ENCODE measurements at regions not wholly inside any gene's neighbourhood (a gene's known extent, or its start where the extent isn't known, plus 50 kb on each side); places are given as distances from the start of the nearest gene placed in this dataset.

- no peak overlapping the region for H3K4me3 Mint-ChIP-seq
- no peaks in the 10 kb centered on the region for H3K36me3 Mint-ChIP-seq
- Histone ChIP-seq H3K4me3 (replicated peaks in 1 of 3; ENCODE audit: low read depth in 2 of 3, low read length in 3 of 3) (no peak overlapping the region), H3K9ac (ENCODE audit: insufficient read depth, low read length, poor library complexity, severe bottlenecking) (no peak overlapping the region), H3K27me3 (ENCODE audit: control insufficient read depth in 2 of 2, insufficient read depth in 2 of 2, low read length in 2 of 2) (no peaks in the 10 kb centered on the region), H3K9me3 (replicated peaks in 1 of 2; ENCODE audit: control insufficient read depth in 1 of 2, insufficient read depth in 1 of 2, low read length in 2 of 2) (no peaks in the 10 kb centered on the region), H2AFZ (ENCODE audit: insufficient read depth, low read depth, low read length, poor library complexity, severe bottlenecking) (no peak overlapping the region), H3K36me3 (replicated peaks in 1 of 2; ENCODE audit: control insufficient read depth in 1 of 2, insufficient read depth in 2 of 2, low read length in 2 of 2) (no peaks in the 10 kb centered on the region), H3K4me1 (ENCODE audit: control insufficient read depth in 1 of 2, insufficient read depth in 2 of 2, low read length in 2 of 2) (no peaks in the 10 kb centered on the region), H3K27ac (ENCODE audit: low read depth in 1 of 2, low read length in 2 of 2) (no peak overlapping the region), H3K4me2 (replicated peaks; ENCODE audit: extremely low read depth, low read length, poor library complexity, severe bottlenecking) (no peak overlapping the region), H4K20me1 (ENCODE audit: insufficient read depth, low read length) (no peaks in the 10 kb centered on the region), H3K79me2 (ENCODE audit: insufficient read depth, low read length) (no peaks in the 10 kb centered on the region)
- no peak for DNase-seq
- WGBS (ENCODE audit: insufficient coverage): 92% methylated on average over 4 of the region's 7 CpGs
- H3K4me1 Mint-ChIP-seq: no peaks in the 10 kb centered on the region
- intact Hi-C loops (cut with micrococcal nuclease): no loop called here
- H3K27ac Mint-ChIP-seq: no peak overlapping the region
- no peak for TF ChIP-seq CTCF (IDR thresholded peaks at IDR 0.05)
- H3K9me3 Mint-ChIP-seq: peaks cover 0 to 3% (median 0%) of the 10 kb centered on the region in 7 donors
- H3K27me3 Mint-ChIP-seq (ENCODE audit: low read depth in 3 of 3): peaks cover 0 to 1% (median 0%) of the 10 kb centered on the region in 3 donors
These were observed 485.3 kb downstream of the CBLN2 start for GRCh38 chr18:72058851-72059250.

- Histone ChIP-seq H3K4me2 (replicated peaks; ENCODE audit: extremely low read depth, low read length, poor library complexity, severe bottlenecking) (no peak overlapping the region), H3K36me3 (replicated peaks in 1 of 2; ENCODE audit: control insufficient read depth in 1 of 2, insufficient read depth in 2 of 2, low read length in 2 of 2) (no peaks in the 10 kb centered on the region), H3K79me2 (ENCODE audit: insufficient read depth, low read length) (no peaks in the 10 kb centered on the region), H3K27me3 (ENCODE audit: control insufficient read depth in 2 of 2, insufficient read depth in 2 of 2, low read length in 2 of 2) (no peaks in the 10 kb centered on the region), H3K4me3 (replicated peaks in 1 of 3; ENCODE audit: low read depth in 2 of 3, low read length in 3 of 3) (no peak overlapping the region), H3K4me1 (ENCODE audit: control insufficient read depth in 1 of 2, insufficient read depth in 2 of 2, low read length in 2 of 2) (no peaks in the 10 kb centered on the region), H3K9ac (ENCODE audit: insufficient read depth, low read length, poor library complexity, severe bottlenecking) (no peak overlapping the region), H2AFZ (ENCODE audit: insufficient read depth, low read depth, low read length, poor library complexity, severe bottlenecking) (no peak overlapping the region), H3K9me3 (replicated peaks in 1 of 2; ENCODE audit: control insufficient read depth in 1 of 2, insufficient read depth in 1 of 2, low read length in 2 of 2) (no peaks in the 10 kb centered on the region), H4K20me1 (ENCODE audit: insufficient read depth, low read length) (no peaks in the 10 kb centered on the region), H3K27ac (ENCODE audit: low read depth in 1 of 2, low read length in 2 of 2) (no peak overlapping the region)
- H3K27ac Mint-ChIP-seq: no peak overlapping the region
- no peaks in the 10 kb centered on the region for H3K9me3 Mint-ChIP-seq
- no peaks in the 10 kb centered on the region for H3K36me3 Mint-ChIP-seq
- H3K27me3 Mint-ChIP-seq (ENCODE audit: low read depth in 3 of 3): no peaks in the 10 kb centered on the region
- no peak for DNase-seq
- no peaks in the 10 kb centered on the region for H3K4me1 Mint-ChIP-seq
- TF ChIP-seq CTCF (IDR thresholded peaks at IDR 0.05): no peak
- H3K4me3 Mint-ChIP-seq: no peak overlapping the region
- intact Hi-C loops (cut with micrococcal nuclease): no loop called here
These were observed 488.0 kb downstream of the CBLN2 start for GRCh38 chr18:72056171-72056570.

Data from CD14-positive monocyte (primary cell).